Femur (tissue), 1 donor: ENCODE measurements at regions not wholly inside any gene's neighbourhood (a gene's known extent, or its start where the extent isn't known, plus 50 kb on each side); places are given as distances from the start of the nearest gene placed in this dataset.
"Not testable (repeated sequence)": the region's sequence is repeated elsewhere in the genome, so short reads cannot be mapped to it uniquely, and the experiment has no call there.

ENCODE experiments used
- DNase-seq: peaks from one replicate; pipeline ENCODE4 v3.0.0-alpha.2; 2017

- DNase-seq = no peak
Measured at GRCh38 chr2:8500124-8501054, 181.5 kb upstream of the ID2 start.

- no peak for DNase-seq
Measured at GRCh38 chr2:8501061-8501720, 180.7 kb upstream of the ID2 start.

GRCh38 chr2:8502316-8502715 is 179.5 kb upstream of the ID2 start:
- no peak for DNase-seq

- DNase-seq = no peak
Measured at GRCh38 chr2:8505311-8505920, 176.4 kb upstream of the ID2 start.

GRCh38 chr2:8506746-8507145 is 175.1 kb upstream of the ID2 start:
- DNase-seq = no peak

GRCh38 chr2:8508766-8509165 is 173.1 kb upstream of the ID2 start:
- no peak for DNase-seq

- DNase-seq = no peak
Measured at GRCh38 chr2:8509621-8510020, 172.2 kb upstream of the ID2 start.

- DNase-seq = not testable (repeated sequence)
Measured at GRCh38 chr2:8510055-8510454, 171.8 kb upstream of the ID2 start.

GRCh38 chr2:8510519-8510918 is 171.3 kb upstream of the ID2 start:
- no peak for DNase-seq

GRCh38 chr2:8511868-8512612 is 169.8 kb upstream of the ID2 start:
- DNase-seq = no peak

- no peak for DNase-seq
Measured at GRCh38 chr2:8513601-8514273, 168.1 kb upstream of the ID2 start.

- no peak for DNase-seq
Measured at GRCh38 chr2:8514274-8514662, 167.6 kb upstream of the ID2 start.

- DNase-seq = no peak
Measured at GRCh38 chr2:8514796-8515758, 166.8 kb upstream of the ID2 start.

GRCh38 chr2:8515864-8516533 is 165.9 kb upstream of the ID2 start:
- no peak for DNase-seq

- no peak for DNase-seq
Measured at GRCh38 chr2:8517850-8518498, 163.9 kb upstream of the ID2 start.

- DNase-seq = no peak
Measured at GRCh38 chr2:8518979-8519668, 162.7 kb upstream of the ID2 start.

GRCh38 chr2:8520791-8521344 is 161.0 kb upstream of the ID2 start:
- no peak for DNase-seq

GRCh38 chr2:8522687-8523086 is 159.2 kb upstream of the ID2 start:
- DNase-seq = no peak

GRCh38 chr2:8524388-8524787 is 157.5 kb upstream of the ID2 start:
- no peak for DNase-seq
